ENCODE measurements at regions not wholly inside any gene's neighbourhood (a gene's known extent, or its start where the extent isn't known, plus 50 kb on each side); places are given as distances from the start of the nearest gene placed in this dataset.
"Not testable (repeated sequence)": the region's sequence is repeated elsewhere in the genome, so short reads cannot be mapped to it uniquely, and the experiment has no call there.

DNA sequence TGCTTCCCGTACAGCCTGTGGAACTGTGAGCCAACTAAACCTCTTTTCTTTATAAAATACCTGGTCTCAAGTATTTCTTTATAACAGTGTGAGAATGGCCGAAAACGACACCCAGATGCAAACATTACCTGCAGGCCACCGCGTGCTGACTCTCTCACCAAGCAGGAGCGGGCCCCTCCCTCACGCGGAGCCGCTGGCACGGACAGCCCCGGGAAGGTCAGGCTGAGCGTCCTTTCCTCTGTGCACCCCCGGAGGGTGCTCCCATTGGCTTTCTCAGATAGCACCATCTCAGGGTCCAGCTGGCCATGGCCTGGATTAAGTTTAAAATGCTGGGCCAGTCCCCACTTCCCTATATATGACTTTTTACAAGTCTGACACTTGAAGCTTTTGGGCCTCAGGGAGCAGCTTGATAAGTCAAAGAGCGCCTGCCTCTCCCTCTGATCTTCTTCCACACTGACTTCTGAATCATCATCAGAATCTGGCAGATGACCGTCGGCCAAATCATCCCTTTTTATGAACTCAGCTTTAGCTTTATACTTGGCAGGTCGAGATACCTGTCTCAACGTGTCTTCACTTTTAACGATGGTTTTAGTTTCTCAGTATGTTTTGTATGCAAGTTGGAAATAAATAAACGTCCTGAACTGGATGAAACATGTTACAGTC, 115.1 kb upstream of the PRKX start:
- DNase-seq: not testable (repeated sequence)

GRCh38 chrX:3824008-3824407, 110.6 kb upstream of the PRKX start:
- DNase-seq: not testable (repeated sequence)

DNA sequence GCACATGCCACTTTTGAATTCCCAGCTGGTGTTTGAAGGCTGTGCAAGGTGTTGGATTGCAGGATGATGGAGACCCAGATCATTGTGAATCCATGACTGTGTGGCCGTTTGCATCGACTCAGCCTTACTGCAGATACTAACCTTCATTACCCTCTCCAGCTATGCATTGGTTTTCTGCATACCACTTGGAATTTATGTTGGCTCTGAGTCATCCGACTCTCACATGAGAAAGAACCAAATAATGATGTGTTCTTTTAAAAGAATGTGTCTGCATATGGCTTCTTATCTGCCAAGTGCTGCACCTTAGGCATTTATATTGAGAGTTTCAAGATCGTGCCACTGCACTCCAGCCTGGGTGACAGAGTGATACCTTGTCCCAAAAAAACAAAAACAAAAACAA, 106.7 kb upstream of the PRKX start:
- peak; percentile 86 for DNase-seq

DNA sequence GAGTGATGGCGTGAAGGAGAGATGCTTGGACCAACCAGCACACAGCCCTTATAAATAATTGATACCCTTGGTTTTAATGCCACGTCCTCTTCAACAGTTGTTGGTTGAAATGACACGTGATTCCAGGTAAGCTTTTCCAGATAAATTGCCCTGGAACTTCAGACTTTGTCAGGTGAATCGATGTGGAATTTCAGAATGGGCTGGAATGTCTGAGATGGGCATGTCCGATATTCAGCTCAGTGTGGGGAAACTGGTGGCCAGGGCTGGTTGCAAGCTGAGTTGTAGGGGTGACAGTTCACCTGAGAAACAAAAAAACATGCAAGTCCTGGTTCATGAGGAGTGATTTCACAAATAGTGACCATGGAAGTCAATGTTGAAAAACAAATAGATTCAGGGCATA, 104.0 kb upstream of the PRKX start:
- not testable (repeated sequence) for DNase-seq

- DNase-seq: peak; percentile 45
These were observed 102.6 kb upstream of the PRKX start for GRCh38 chrX:3815896-3816664.

DNA sequence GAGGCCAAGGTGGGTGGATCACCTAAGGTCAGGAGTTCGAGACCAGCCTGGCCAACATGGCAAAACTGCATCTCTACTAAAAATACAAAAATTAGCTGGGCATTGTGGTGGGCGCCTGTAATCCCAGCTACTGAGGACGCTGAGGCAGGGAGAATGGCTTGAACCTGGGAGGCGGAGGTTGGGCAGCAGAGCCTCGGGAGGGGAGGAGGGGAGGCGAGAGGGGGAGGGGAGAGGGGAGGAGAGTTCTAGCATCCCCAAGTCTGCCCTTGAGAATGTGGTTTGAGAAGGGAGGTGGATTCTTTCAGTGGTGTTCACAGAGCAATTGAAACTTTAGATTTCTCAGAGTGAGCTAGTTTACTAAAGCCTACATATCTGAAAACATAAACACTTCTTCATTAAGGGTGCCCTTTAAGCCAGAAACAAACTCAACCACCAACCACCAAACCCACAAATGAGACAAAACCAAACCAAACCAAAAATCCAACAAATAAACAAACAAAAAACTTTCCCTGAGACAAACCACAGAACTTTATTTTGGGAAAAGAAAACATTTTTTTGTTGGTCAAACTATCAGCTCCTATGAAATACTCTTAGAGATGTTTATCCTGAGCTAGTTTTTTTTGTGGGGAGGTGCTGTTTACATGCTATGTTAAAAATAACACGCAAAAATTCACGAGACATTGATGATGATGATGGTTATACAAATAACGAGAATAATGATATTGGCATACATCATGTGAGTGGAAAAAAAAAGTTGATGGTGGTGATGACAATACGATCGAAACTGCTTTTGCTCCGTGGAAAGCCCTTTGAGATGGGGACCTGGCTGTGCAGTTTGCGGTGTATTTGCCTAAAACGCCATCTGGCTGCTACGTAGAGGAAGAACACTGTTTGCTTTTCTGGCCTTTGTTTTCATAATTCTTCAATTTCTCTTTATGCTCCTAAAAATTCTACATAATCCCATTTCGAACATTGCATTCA, 98.2 kb upstream of the PRKX start:
- DNase-seq: peak; percentile 31

GRCh38 chrX:3807906-3808305, 94.5 kb upstream of the PRKX start:
- DNase-seq: no peak

DNA sequence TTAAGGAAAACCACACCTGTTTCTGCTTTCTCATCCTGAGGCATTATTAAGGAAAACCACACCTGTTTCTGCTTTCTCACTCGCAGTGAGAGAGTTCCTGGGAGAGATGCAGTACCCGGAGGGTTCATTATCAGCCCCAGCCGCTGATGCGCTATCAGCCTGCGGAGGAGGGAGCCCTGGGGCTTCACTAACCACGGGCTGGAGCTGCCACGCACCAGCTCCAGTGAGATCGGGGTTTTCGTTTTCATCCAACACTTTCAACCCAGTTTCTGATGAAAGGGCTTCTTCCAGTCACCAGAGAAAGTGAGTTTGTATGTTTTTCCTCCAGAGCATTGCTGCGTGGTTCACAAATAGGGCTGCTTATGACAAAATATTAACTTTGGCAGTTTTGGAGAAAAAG, 93.2 kb upstream of the PRKX start:
- DNase-seq: no peak

DNA sequence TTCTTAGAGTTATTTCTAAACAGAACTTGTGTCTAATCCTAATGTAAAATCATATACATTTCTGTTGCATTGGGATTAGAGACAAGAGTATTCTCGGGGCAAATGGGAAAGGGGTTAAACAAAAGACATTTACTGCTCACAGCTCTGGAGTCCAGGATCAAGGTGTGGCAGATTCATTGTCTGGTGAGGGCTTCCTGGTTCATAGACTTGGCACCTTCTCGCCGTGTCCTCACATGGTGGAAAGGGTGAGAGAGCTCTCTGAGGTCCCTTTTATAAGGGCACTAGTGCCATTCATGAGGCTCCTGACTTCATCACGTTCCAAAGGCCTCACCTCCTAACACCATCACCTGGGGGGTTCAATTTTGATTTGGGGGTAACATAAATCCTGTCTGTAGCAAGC, 90.3 kb upstream of the PRKX start:
- DNase-seq: no peak

DNA sequence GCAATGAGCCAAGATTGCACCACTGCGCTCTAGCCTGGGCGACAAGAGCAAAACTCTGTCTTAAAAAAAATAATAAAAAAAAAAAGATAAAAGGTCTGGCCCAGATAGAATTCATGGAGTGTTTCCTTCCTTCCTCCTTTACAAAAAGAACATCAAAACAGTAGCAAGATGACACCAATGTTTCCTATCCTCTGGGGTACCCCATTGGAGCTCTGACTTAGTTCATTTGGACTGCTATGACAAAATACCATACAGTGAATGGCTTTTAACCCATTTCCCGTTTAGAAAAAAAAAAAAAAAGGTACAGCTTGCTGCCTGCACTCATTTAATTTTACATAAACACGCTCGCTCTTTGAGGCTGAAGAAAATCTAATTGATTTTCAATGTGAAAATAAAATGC, 89.9 kb upstream of the PRKX start:
- DNase-seq: no peak

GRCh38 chrX:3795411-3795810, 82.0 kb upstream of the PRKX start:
- DNase-seq: not testable (repeated sequence)

GRCh38 chrX:3791449-3791848, 78.0 kb upstream of the PRKX start:
- no peak for DNase-seq

DNA sequence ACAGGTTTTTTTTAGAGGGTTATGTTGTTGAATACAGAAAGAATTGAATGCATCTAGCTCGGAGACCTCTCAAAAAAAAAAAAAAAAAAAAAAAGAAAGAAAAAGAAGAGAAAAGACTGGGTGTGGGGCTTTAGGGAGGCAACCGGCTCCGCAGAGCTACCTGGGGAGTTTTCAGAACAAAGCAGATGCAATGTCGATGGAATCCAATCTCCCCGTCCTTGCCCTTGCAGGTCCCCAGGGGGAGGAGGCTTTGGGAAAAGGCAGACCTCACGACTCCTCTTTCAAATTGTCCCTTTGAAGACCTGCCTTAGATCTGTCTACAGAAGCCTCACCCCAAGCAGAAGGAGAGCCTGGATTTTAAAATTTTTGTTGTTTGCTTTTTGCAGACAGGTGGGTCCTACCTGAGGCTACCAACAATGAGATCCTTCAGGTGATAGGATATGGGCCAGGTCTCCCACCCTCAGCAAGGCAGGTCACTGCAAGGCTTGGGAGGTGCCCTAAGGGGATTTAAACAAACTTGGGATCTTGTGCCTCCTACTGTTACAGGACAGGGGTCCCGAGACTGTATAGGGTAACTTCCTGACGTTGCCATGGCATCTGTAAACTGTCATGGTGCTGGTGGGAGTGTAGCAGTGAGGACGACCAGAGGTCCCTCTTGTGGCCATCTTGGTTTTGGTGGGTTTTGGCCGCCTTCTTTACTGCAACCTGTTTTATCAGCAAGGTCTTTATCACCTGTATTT, 75.2 kb upstream of the PRKX start:
- DNase-seq: no peak

DNA sequence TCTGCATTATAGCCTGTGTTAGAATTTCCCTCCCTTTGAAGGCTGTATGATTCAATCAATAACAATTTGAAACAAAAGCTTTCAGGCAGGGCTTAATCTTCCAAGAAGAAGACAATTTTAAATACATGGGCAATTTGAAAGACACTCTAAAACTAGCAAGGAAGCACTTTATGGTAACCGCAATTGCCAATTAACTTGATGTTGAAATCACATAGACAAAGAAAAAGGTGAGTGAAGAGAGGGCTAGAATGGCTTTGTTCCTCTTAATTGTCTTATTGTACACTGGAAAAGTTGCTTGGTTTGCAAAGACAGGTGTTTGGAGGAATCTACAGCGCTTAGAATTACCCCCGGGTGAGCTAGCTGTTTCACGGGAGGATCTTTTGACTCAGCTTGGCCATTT, 74.4 kb upstream of the PRKX start:
- no peak for DNase-seq

DNA sequence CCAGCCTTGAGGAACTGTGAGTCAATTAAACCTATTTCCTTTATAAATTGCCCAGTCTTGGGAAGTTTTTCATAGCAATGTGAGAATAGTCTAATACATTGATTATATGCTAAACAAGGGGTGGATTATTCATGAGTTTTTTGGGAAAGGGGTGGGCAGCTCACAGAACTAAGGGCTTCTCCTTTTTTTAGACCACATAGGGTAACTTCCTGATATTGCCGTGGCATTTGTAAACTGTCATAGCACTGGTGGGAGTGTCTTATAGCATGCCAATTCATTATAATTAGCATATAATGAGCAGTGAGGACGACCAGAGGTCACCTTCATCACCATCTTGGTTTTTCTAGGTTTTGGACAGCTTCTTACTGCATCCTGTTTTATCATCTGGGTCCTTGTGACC, 72.4 kb upstream of the PRKX start:
- DNase-seq: not testable (repeated sequence)

- DNase-seq: no peak
These were observed 67.1 kb upstream of the PRKX start for GRCh38 chrX:3780564-3780963.

GRCh38 chrX:3779546-3779945, 66.1 kb upstream of the PRKX start:
- no peak for DNase-seq

- no peak for DNase-seq
These were observed 64.0 kb upstream of the PRKX start for GRCh38 chrX:3777416-3777815.

DNA sequence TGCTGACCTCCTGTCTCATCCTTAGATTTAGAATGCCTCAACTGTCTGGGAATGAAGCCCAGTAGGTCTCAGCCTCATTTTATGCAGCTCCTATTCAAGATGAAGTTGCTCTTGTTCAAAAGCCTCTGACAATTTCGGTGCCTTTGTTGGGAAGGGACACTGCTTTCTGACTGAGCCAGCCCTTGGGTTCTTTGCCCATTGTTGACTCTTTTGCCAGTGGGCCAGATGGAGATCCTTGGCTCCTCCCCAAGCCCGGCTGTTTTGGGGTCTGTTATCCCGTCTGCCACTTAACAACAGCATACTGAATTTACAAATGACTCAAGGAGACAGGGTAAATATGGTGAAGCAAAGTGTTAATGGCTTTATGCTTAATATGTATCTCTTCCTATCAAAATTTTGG, 58.3 kb upstream of the PRKX start:
- DNase-seq: no peak

DNA sequence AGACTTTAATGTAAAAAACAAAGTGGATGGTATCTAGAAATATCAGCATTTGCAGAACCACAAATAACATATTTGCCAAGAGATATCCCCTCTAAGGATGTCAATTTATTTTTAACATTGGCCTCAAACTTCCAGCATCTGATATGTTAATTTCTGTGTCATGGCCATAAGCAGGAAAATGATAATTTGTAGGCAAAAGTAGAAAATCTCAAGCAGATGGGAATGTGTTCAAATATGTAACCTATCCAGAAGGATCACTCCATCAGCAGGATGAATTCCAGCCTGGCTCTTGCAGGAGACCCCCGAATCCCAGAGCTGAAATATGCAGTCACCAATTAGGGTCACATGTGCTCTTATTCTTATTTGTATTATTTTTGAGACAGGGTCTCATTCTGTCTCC, 55.4 kb upstream of the PRKX start:
- DNase-seq: no peak
